OCI-LY3 (cell line): ENCODE measurements at regions not wholly inside any gene's neighbourhood (a gene's known extent, or its start where the extent isn't known, plus 50 kb on each side); places are given as distances from the start of the nearest gene placed in this dataset.

Source experiments
- H2AFZ ChIP-seq: fragments of 200-600, 300-600 bp; shearing (Covaris generic); 2 replicates; pipeline ENCODE4 v1.6.0; 2014; ENCODE audit warnings: antibody characterized with exemption, low read depth, low read length
- H3K27ac ChIP-seq: fragments of 200-600, 300-600 bp; sonication (generic); 2 replicates; pipeline ENCODE4 v1.5.1; 2014; ENCODE audit warnings: mild to moderate bottlenecking, low read length, moderate library complexity, mixed read lengths
- H3K27me3 ChIP-seq: fragments of 200-600, 300-600 bp; sonication (generic); 2 replicates; pipeline ENCODE4 v1.6.1; 2014; ENCODE audit warnings: low read depth, low read length, mixed read lengths
- H3K36me3 ChIP-seq: fragments of 200-600, 300-600 bp; sonication (generic); replicated peaks from 2 replicates; pipeline ENCODE3; 2014; ENCODE audit warnings: low read depth, low read length, mixed read lengths
- H3K4me1 ChIP-seq: fragments of 300-600, 200-600 bp; sonication (generic); 2 replicates; pipeline ENCODE4 v1.6.1; 2014; ENCODE audit warnings: low read length, mixed read lengths
- H3K4me2 ChIP-seq: fragments of 200-600, 300-600 bp; sonication (generic); 2 replicates; pipeline ENCODE4 v1.6.1; 2014; ENCODE audit warnings: low read length, mixed read lengths
- H3K4me3 ChIP-seq: fragments of 300-600, 200-600 bp; sonication (generic); 2 replicates; pipeline ENCODE4 v1.5.1; 2014; ENCODE audit warnings: antibody characterized with exemption, mild to moderate bottlenecking, low read length, moderate library complexity
- H3K79me2 ChIP-seq: fragments of 300-600, 200-600 bp; shearing (Covaris generic); 2 replicates; pipeline ENCODE4 v1.6.1; 2014; ENCODE audit warnings: mild to moderate bottlenecking, low read length, mixed read lengths
- H3K9ac ChIP-seq: fragments of 300-600, 200-600 bp; shearing (Covaris generic); 2 replicates; pipeline ENCODE4 v1.6.0; 2014; ENCODE audit warnings: mild to moderate bottlenecking, low read length, moderate library complexity
- H3K9me3 ChIP-seq: fragments of 200-600, 300-600 bp; shearing (Covaris generic); 2 replicates; pipeline ENCODE4 v1.6.1; 2014; ENCODE audit warnings: low read length, mixed read lengths; ENCODE audit not compliant: insufficient read depth
- H4K20me1 ChIP-seq: fragments of 200-600, 300-600 bp; sonication (generic); 2 replicates; pipeline ENCODE4 v1.6.1; 2016; ENCODE audit warnings: low read length, mixed read lengths; ENCODE audit not compliant: insufficient read depth
- EZH2phosphoT487 ChIP-seq: fragments of 200-600 bp; shearing (Covaris generic); IDR thresholded peaks from 2 replicates; pipeline ENCODE4 v1.6.1; 2018; ENCODE audit warnings: antibody characterized with exemption, mixed run types, low read depth
- TF ChIP-seq, protein P1 (sequence below): fragments of 200-600, 300-600 bp; sonication (generic); IDR thresholded peaks from 2 replicates; pipeline ENCODE4 v1.5.1; 2014; ENCODE audit warnings: antibody characterized with exemption, low read length, low read depth

DNA sequence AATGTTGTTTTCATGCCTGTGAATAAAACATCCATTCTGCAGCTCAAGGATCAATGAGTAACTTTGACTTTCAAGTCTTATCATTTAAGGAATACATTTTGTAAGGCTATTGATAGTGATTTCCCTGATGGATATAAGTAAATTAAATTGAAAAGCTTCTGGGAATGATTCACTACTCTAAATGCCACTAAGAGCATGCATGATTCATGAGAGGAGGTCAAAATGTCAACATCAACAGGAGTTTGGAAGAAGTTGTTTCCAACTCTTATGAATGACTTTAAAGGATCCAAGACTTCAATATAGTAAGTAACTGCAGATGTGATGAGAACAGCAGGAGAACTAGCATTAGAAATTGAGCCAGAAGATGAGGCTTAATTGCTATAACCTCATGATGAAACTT, 1487.3 kb downstream of the PCDH7 start:
- H3K27ac ChIP-seq: no peak overlapping the region
- H2AFZ ChIP-seq: no peak overlapping the region
- H3K4me2 ChIP-seq: no peak overlapping the region
- H3K9ac ChIP-seq: no peak overlapping the region
- H3K79me2 ChIP-seq: no peaks in the 10 kb centered on the region
- no peaks in the 10 kb centered on the region for H3K4me1 ChIP-seq
- H4K20me1 ChIP-seq: no peaks in the 10 kb centered on the region
- H3K36me3 ChIP-seq: peaks cover 9% of the 10 kb centered on the region
- TF ChIP-seq, protein P1, sequence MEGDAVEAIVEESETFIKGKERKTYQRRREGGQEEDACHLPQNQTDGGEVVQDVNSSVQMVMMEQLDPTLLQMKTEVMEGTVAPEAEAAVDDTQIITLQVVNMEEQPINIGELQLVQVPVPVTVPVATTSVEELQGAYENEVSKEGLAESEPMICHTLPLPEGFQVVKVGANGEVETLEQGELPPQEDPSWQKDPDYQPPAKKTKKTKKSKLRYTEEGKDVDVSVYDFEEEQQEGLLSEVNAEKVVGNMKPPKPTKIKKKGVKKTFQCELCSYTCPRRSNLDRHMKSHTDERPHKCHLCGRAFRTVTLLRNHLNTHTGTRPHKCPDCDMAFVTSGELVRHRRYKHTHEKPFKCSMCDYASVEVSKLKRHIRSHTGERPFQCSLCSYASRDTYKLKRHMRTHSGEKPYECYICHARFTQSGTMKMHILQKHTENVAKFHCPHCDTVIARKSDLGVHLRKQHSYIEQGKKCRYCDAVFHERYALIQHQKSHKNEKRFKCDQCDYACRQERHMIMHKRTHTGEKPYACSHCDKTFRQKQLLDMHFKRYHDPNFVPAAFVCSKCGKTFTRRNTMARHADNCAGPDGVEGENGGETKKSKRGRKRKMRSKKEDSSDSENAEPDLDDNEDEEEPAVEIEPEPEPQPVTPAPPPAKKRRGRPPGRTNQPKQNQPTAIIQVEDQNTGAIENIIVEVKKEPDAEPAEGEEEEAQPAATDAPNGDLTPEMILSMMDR: no peak
- TF ChIP-seq EZH2phosphoT487: no peak
- H3K27me3 ChIP-seq: no peaks in the 10 kb centered on the region
- H3K4me3 ChIP-seq: no peak overlapping the region
- peaks cover 3% of the 10 kb centered on the region; the same call in 1 of the 2 replicates for H3K9me3 ChIP-seq

DNA sequence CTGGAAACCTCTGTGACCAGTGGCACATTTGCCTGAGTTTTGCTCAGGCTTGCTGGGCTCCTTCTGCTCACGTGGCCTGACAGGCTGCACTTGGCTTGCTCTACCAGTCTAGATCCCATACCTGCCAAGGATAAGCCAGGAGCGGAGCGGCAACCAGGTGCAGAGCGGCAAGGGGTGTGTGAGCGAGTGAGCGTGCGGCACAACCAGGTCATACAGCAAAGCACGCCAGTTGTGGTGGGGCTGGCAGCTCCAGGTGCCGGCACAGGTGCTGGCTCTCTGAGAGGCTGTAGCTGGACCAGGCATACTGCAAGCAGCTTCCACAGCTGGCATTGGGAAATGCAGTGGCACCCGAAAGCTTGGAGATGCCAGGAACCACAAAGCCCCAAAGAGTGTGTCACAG, 1495.1 kb downstream of the PCDH7 start:
- H2AFZ ChIP-seq: no peak overlapping the region
- no peak overlapping the region for H3K9ac ChIP-seq
- H3K4me1 ChIP-seq: no peaks in the 10 kb centered on the region
- no peaks in the 10 kb centered on the region for H3K79me2 ChIP-seq
- H3K27ac ChIP-seq: no peak overlapping the region
- no peak for TF ChIP-seq EZH2phosphoT487
- TF ChIP-seq, protein P1: no peak
- H4K20me1 ChIP-seq: no peaks in the 10 kb centered on the region
- no peaks in the 10 kb centered on the region for H3K36me3 ChIP-seq
- H3K27me3 ChIP-seq: no peaks in the 10 kb centered on the region
- H3K4me3 ChIP-seq: no peak overlapping the region
- H3K9me3 ChIP-seq: no peaks in the 10 kb centered on the region
- H3K4me2 ChIP-seq: no peak overlapping the region

- Histone ChIP-seq H3K4me2 (no peak overlapping the region), H3K36me3 (no peaks in the 10 kb centered on the region), H3K27me3 (no peaks in the 10 kb centered on the region), H3K9ac (no peak overlapping the region), H3K9me3 (no peaks in the 10 kb centered on the region), H3K79me2 (no peaks in the 10 kb centered on the region), H4K20me1 (no peaks in the 10 kb centered on the region), H3K4me3 (no peak overlapping the region), H2AFZ (no peak overlapping the region), H3K4me1 (no peaks in the 10 kb centered on the region), H3K27ac (no peak overlapping the region)
- TF ChIP-seq, protein P1: no peak
- TF ChIP-seq EZH2phosphoT487: no peak
Observed at GRCh38 chr4:32216502-32216901, 1496.3 kb downstream of the PCDH7 start.

DNA sequence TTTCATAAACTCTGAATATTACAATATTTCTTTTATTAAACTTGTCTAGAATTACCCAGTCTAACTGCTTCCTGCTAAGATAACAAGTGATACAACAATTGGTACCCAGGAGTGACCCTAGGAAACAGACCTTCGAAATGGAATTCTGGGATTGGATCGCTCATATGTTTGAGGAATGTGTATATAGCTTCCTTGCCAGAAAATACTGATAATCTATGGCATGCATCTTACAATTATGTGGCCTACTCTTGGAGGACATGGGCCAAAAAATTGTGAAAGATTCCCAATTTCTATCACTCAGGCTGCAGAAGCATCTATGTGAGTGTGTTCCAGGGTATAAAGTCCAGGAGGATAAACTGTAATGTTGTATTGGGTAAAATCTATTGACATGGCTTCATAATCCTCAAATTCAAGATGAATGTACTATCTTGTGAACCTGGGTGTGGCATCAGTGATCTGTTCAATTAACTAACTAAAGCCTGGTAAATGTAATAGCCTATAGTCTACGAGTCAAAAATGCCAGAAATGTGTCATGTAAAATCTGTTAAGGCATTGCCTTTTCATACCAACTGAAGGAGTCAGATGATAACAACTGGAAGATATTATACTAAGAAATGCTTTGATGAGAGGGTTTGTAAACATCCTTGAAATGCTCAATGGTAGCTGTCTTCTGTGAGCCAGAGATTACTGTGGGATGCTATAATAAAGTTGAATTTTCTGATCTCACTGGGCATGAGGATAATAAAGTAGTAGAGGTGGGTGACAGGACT, 1499.3 kb downstream of the PCDH7 start:
- Histone ChIP-seq H3K36me3 (no peaks in the 10 kb centered on the region), H3K27me3 (no peaks in the 10 kb centered on the region), H3K27ac (no peak overlapping the region), H3K4me3 (no peak overlapping the region), H3K9me3 (no peaks in the 10 kb centered on the region), H2AFZ (no peak overlapping the region), H3K4me1 (no peaks in the 10 kb centered on the region), H3K9ac (no peak overlapping the region), H3K79me2 (no peaks in the 10 kb centered on the region), H4K20me1 (no peaks in the 10 kb centered on the region), H3K4me2 (no peak overlapping the region)
- TF ChIP-seq, protein P1: no peak
- TF ChIP-seq EZH2phosphoT487: no peak
